NCI-H1694 (cell line): ENCODE measurements at regions not wholly inside any gene's neighbourhood (a gene's known extent, or its start where the extent isn't known, plus 50 kb on each side); places are given as distances from the start of the nearest gene placed in this dataset.
"Not testable (repeated sequence)": the region's sequence is repeated elsewhere in the genome, so short reads cannot be mapped to it uniquely, and the experiment has no call there.

Experiments
- DNase-seq: peaks from one replicate; lab custom pipeline; 2025; lab: John Stamatoyannopoulos, UW

DNA sequence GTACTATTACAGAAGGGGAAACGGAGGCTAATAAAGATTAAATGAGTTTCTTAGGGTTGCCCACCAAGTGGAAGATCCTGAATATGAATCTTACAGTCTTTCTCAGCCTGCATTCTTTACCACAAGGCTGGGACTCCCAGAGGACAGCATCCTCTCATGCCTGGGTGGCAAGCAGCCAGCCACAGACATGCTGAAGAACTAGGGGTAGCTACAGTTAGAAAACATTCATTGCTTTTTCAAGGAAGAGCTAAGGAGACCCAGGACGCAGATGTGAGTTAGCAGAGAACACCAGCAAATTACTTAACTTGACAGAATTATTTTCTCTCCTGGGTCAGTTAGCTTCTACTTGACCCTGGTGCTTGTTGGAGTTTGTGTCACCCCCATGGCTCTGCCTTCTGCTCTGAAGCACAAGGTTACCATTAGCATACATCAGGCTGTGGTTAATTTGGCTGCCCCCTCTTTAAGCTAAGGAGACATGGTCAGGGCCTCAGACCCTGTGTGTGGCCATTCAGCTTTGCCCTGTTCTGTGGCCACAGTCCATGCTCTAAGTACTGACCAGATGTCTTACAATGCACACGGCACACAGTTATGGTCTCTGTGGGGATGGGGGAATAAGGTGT, 132.3 kb upstream of the TNP1 start:
- DNase-seq, result no peak

DNA sequence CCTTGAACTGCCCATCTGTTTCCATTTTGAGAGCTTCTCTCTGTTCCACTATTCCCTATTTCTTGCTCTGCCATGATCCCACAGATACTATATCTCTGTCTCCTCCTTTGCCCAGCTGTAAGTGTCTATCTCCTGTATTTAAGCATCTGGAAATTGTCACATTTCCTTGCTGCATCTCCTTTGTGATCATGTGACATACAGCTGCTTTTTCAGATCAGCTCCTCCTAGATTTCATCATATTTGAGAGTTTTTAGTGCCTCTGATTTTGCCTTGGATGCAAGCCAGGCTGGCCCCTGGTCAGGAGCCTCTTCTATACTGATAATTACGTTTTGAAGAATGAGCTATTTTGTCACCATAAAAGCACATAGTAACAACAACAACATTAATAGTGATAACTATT, 131.7 kb upstream of the TNP1 start:
- DNase-seq, result no peak

DNA sequence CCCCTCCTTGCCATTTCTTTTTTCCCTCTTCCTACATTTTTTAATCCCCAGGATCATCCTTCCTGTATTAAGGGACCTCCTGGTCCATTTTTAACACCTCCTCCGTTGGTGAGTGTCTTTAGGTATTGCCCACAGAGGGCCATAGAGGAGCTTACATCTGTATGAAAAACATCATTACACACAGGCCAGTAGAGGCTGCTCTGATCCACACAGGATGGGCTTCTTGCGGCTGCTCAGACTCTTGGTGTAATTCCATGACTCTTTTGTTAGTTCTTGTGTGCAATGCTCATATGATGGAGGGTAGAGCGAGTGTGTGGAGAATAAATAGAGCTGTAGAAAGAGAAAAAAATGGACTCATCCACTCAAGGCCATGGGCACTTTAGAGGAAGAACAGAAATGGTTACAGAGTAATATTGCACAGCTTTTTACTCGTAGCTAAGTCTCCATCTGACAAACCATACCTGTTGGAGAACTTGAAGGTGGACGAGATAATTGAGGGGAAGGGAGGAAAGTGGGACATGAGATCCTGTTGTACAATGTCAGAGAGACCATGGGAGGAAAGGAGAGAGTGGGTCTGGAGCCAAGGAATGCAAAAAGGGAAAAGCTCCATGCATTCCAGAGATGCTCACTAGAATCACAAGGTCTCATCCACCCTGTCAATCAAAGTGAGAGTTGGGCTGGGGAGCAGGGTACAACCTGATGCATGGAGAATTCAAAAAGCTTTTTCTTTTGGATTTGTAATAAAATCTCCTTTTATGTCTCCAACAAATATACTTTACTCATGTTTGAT, 129.7 kb upstream of the TNP1 start:
- DNase-seq, result no peak

DNA sequence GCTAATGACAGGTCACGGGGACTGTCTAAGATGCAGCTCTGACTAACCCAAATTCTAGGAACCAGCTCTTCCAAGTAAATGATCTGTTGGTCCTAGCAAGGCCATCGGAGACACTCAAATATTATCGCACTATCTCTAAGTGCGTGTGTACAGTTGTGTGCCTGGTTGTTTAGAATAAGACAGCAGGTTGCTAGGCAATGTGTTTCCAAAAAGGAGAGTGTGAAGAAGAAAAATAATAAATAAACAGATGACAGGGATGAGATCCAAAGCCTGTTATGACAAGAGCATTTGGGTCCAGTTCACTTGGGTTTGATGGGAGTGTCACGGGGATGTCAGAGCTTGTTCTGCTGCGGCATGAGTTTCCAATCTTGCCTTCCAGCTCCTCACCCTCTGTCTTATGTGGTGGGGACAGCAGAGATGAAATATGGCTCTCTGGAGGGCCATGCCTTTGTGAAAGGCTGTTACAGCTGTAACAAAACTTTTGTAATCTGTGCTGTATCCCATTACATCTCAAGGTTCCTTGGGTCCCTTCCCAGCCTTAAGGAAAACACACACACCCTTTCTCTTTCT, 127.5 kb upstream of the TNP1 start:
- no peak for DNase-seq

DNA sequence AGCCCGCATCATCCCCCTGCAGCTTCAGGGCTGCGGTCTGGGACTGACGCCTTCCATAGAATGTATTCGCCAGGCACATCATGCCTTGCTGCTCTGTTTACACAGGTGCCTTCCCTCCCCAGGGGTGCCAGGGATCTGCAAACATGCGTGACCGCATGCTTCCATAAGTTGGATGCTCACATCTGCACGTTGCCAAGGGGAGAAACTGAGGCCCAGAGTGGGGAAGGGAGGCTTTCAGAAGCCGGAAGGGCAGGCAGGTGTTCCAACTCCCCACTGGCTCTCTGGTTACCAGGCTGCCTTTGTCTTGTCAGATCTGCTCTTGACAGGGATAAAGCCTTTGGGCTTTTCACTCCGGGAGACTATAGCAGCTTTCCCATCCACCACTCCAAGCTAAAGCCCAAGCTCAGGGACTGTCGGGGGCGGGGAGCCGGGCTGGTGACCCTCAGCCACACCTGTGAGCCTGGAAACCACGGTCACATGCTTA, 125.8 kb upstream of the TNP1 start:
- no peak for DNase-seq

DNA sequence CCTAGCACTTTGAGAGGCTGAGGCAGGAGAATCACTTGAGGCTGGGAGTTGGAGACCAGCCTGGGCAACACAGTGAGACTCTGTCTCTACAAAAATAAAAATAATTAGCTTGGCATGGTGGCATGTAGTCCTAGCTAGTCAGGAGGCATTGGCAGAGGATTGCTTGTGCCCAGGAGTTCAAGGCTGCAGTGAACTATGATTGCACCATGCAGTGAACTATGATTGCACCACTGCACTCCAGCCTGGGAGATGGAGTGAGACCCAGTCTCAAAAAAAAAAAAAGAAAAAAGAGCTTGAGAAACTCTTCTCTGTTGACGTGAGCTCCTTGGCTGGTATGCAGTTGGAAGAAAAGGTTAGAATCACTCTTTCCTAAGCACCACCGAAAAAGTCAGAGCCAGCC, 125.1 kb upstream of the TNP1 start:
- DNase-seq, result no peak

DNA sequence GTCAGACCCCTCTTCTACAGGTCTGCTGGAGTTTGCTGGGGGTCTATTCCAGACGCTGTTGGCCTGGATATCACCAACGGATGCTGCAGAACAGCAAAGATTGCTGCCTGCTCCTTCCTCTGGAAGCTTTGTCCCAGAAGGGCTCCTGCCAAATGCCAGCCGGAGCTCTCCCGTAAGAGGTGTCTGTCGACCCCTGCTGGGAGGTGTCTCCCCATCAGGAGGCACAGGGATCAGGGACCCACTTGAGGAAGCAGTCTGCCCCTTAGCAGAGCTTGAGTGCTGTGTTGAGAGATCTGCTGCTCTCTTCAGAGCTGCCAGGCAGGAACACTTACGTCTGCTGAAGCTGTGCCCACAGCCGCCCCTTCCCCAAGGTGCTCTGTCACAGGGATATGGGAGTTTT, 122.1 kb upstream of the TNP1 start:
- not testable (repeated sequence) for DNase-seq

DNA sequence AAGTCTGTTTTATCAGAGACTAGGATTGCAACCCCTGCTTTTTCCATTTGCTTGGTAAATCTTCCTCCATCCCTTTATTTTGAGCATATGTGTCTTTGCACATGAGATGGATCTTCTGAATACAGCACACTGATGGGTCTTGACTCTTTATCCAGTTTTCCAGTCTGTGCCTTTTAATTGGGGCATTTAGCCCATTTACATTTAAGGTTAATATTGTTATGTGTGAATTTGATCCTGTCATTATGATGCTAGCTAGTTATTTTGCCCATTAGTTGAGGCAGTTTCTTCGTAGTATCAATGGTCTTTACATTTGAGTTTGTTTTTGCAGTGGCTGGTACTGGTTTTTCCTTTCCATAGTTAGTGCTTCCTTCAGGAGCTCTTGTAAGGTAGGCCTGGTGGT, 120.6 kb upstream of the TNP1 start:
- not testable (repeated sequence) for DNase-seq

DNA sequence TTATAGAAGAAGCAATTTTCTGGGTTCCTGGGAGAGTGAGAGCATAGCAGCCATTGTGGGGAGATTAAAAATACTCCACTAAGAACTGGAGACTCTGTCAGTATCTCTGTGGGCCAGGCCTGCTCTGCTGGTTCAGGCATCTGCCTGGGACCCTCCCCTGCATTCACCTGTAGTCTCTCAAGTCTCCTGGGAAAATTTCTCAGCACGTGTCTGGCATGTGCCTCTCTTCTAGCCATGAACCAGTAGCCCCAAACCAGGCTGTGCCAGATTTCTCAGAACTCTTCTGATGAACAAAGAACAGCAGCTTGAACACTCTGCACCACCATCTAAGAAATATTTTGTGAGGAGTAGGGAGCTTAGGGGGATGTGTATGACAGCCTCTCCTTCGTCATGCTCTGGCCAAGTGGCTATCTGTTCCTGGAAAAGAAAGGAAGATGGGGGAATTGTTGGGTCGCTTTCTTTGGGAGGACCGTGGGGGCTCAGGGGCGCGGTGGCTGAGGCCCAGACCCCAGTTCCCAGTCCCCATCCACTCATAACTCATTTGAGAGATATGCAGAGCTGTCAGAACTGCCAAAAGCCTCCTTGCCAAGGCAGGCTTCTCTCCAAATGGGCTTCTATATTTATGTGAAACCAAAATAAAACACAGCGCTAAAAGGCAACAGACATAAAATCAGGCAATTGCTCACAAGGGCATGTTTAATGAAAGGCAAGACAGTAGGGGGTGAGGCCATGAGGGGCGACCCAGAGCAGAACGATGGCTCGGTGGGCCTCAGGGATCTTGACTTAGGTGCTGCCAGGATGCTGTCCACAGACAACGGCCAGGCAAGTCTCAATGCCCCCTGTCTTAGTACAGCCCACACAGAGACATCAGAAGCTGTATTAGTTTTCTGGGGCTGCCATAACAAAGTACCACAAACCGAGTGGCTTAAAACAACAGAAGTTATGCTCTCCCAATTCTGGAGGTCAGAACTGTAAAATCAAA, 114.7 kb upstream of the TNP1 start:
- no peak for DNase-seq

DNA sequence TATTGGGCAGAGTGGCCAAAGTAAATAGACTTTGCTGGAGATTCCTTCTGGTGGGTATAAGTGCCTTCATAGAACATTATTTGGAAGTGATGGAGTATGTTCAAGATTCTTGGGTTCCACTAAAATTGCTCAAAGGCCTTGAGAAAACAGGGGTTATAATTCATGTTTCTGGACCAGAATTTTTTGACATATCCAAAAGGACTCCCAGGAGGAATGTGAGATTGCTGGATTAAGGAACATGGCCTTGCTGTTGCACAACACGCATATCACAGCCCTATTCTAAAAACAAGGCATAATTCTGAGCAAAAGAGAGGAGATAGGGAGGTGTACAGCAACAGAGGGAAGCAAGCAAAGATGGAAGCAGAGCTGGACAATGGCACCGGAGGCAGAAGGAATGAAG, 111.7 kb upstream of the TNP1 start:
- DNase-seq, result no peak

DNA sequence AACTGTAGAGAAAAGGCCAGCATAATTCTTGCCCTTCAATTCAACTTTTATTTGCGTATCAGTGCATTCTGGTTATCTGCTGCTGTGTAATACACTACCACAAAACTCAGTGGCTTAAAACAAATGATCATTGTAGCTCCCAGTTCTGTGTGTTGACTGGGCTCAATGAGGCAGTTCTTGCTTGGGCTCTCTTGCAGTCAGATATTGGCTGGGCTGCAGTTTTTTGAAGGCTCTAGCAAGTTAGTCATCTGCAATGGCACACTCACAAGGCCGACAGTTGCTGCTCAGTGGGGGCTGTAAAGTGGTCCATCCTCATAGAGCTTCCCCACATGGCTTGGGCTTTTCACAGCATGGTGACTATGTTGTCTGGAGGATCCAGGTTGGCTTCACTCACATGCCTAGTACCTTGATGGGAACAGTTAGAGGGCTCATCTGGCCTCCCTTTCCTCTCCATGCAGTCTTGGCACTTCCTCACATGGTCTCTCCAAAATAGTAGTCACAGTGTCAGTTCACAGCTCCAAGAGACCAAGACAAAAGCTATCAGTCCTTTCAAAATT, 110.6 kb upstream of the TNP1 start:
- no peak for DNase-seq

DNA sequence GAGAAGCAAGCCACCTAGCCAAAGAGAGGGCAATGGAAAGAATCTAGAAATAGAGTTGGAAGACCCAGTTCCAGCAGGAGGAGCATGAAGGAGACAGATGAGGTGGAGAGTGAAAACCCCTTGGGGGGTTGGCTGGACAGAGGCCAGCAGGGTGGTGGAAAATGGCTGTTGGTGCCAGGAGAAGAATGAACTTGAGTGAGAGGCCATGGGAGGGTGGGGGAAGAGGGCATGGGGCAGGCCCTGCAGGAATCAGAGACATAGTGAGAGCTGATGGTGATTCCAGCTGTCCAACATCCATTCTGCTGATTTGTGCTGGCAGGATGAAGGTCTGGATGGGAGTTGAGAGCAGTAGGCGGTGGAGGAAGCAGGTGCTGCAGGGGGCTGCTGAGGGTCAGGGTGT, 108.0 kb upstream of the TNP1 start:
- no peak for DNase-seq

DNA sequence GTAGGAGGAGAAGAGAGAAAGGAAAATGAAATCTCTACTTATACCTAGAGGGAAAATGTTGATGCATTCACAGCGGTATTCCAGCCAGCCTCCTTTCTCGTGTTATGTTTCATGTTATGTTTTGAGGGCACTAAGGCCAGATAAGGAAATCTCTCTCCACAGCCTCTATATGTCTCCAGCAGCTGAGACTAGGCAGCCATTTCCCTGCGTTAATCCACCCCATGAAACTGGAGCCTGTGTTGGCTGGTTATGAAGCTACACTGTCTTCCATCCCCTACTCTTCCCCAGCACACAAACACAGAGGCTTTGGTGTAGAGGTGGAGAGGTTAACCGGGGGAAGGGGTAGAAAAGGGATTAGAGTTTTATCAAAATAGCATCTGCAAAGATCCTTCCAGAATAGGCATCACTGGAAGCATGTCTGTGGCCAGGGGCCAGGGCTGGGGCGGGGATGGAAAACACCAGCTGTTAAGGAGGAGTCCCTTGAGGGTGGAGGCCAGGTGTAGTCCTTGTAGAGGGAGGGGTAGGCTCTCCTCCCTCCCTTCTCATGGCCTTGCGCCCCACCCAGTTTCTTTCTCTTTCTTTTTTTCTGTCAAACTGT, 100.9 kb upstream of the TNP1 start:
- no peak for DNase-seq

DNA sequence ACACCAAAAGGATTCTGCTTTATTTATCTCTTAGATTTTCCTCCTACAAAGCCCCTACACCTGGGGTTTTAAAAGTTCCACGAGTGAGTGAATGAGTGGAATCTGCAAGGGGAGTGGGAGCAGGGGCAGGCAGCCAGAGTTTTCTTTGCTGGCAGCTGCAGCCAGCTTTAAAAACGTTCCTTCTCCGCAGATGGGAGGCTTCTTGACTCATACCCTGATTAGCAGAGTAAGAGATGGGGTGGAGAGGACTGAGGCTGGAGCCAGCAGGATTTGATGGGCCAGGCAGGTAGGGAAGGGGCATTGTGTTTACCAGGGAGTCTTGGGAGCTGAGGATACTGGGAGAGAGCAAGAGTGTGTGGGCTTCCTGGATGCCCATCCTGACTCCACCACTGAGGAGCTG, 99.6 kb upstream of the TNP1 start:
- no peak for DNase-seq

DNA sequence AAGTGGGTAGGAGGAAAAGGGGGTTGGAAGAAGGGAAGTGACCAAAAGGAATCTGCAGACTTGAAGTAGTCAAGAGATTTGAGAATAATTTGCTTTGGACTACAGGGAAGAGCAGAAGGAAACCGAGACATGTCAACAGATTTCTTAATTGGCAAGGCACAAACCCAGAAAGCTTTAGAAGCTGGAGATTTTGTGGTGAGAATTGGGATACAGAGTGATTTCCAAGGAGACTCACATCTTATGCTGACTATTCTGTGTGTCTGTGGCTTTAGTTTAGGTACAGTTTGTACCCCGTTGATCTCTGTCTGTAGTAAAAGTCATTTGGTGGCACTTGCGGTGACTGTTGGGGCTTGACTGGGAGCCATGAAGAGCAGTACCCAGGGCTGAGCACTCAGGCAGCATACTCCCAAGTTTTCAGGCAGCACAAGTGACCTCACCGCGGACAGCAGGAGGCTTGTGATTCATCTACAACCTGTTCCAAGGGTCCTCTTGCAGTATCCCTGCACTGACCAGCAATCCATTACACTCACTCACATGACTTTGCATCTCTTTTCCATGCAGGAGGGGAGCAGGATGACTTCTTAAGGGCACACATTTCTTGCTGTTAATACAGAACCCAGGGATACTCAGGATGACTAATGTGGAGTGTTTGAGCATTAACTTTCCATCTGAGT, 97.1 kb upstream of the TNP1 start:
- no peak for DNase-seq

DNA sequence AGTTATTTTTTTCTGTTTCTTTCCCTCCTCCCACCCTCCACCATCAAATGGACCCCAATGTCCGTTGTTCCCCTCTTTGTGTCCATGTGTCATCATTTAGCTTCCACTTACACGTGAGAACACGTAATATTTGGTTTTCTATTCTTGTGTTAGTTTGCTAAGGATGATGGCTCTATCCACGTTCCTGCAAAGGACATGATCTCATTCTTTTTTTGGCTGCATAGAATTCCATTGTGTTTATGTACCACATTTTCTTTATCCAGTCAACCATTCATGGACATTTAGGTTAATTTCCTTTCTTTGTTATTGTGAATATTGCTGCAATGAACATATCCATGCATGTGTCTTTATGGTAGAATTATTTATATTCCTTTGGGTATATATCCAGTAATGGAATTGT, 91.3 kb upstream of the TNP1 start:
- DNase-seq, result no peak

DNA sequence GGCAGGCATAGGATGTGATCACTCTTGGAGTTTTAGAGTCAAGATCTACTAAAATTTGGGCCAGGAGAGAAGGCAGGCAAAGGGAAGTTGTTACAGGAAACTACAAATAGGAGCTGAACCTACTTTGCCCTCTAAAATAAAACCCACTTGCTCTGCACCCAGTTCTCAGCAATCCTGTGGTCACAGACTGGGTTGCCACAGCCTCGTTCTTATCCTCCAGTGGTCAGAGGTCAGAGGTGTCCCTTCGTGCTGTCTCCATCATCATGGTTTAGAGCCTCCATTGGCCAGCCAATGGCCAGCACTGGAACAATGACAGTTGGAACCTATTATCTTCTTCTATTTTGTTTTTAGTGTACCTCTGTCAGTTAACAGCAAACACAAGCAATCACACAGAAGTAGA, 90.7 kb upstream of the TNP1 start:
- no peak for DNase-seq

DNA sequence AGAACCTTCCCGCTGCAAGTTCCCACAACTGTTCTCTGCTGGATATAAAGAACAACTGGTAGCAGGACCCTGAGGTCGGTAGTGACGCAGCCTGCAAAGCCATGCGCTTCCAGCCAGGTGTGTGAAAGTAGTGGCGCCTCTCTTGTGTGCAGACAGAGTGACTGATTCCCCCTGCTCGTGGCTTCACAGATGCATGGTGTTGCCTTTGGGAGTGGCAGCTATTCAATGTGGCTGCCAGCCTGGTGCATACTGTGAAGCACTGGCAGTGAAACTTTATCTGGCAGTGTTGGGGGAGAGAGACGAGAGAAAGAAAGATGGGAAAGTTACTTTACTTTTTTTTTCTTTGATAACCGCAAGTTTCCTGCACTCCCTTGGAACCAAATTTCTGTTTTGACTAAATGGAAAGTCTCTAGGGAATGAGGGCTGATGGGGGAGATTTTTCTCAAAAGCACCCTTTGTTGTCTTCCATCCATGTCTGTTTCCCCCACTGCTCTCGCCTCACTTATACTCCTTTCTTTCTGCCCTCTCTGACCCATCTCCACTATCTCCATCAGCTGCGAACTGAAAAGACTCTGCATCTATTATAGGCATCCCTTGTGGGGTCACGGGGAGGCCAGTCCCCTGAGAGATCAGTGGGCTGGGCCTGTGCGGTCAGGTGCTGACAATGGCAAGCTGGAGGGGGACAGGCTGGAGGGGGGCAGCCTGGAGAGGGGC, 90.0 kb upstream of the TNP1 start:
- no peak for DNase-seq

DNA sequence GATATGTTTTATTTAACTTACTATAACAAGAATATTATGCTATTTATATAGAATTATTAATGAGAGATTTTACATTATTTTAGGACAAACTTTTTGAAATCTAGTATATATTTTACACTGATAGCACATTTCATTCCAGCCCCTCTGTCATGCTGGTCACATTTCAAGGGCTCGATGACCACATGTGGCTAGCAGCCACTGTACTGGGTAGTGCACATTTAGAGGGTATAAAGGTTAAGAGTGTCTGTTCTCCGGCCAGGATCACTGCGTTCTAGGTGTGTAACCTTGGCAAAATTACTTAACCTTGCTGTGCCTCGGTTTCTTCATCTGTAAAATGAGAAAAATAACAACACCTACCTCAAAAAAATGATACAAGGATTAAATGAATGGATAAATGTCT, 87.2 kb upstream of the TNP1 start:
- no peak for DNase-seq

DNA sequence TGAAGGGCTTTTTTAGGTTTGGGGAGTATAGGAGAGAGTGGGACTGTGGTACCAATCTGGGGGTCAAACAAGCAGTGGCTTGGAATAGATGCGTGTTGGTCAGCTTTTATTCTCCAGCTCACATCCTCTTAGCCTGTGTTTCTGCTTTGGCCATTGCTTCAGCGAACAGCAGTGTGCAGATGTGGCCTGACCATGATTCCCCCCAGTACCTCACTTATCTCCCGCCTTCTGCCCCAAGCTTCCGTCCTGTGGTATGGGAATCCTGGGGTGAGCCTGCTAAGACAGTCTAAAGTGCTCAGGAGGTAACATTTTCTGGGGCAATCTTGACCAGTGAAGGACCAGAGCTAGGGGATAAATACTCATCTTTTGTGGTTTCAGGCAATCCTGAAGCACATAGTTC, 84.9 kb upstream of the TNP1 start:
- DNase-seq, result no peak
